ENCODE measurements at regions not wholly inside any gene's neighbourhood (a gene's known extent, or its start where the extent isn't known, plus 50 kb on each side); places are given as distances from the start of the nearest gene placed in this dataset.
"Not testable (repeated sequence)": the region's sequence is repeated elsewhere in the genome, so short reads cannot be mapped to it uniquely, and the experiment has no call there.

DNA sequence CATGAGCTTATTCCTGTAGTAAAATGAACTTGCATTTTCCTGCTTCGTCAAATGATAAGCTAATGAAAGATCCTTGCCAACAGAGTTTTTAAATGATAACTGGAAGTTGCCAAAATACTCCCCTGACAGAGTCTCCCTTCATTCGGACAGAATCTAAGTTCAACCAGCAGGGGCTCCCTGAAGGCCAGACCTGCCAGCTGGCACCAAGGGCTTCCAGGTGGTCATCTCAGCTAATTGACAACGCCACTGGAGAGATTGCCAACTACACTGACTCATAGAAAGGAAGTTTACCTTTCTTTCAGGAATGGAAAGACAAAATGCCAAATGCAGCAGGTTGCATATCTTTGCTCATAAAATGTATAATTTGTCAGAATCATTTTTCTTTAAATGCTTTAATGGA lies 462.8 kb downstream of the GXYLT1 start:
- DNase-seq (ENCODE audit: low read depth in 2 of 2): no peak

DNA sequence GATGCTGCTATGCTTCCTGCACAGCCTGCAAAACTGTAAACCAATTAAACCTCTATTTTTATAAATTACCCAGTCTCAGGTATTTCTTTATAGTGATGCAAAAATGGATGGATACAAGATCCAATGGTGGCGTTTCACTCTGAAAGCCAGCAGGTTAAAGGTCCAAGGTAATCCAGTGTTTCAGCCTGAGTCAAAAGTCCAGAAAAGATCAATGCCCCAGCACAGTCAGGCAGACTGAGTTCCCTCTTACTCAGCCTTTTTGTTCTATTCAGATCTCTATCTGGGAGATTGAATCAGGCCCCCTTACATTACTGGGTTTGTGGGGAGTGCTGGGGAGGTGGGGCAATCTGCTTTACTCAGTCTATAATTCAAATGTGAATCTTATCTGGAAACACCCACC lies 464.5 kb downstream of the GXYLT1 start:
- DNase-seq (ENCODE audit: low read depth in 2 of 2): no peak

DNA sequence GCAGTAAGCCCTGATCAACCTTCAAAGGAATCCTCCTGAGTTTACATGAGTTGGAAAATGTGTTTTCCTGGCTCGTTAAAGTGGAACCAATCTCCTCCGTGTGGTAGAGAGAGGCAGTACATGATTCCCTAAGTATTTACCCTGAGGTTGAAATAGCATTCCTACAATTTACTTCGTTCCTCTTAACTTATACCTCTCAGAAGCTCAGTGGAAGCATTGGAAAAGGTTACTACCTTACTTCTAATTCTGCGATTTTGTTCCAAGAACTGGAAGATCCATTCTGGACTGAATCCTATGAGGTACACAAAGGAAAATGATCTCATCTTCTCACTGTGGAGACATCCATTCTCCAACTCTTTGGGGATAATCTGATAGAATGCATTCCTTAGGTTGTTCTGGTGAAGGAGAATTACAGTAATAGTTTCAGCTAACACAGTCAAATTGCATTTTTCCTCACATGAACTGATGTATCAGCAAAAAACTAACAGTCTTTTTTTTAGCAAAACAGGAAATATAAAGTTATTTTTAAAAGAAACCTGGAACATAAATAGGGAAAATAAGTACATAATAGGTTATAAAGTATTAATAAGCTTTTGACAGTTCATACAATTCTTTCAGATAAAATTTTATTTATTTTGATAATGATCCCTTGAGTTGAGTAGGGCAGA lies 475.6 kb downstream of the PDZRN4 start:
- DNase-seq (ENCODE audit: low read depth in 2 of 2): no peak

DNA sequence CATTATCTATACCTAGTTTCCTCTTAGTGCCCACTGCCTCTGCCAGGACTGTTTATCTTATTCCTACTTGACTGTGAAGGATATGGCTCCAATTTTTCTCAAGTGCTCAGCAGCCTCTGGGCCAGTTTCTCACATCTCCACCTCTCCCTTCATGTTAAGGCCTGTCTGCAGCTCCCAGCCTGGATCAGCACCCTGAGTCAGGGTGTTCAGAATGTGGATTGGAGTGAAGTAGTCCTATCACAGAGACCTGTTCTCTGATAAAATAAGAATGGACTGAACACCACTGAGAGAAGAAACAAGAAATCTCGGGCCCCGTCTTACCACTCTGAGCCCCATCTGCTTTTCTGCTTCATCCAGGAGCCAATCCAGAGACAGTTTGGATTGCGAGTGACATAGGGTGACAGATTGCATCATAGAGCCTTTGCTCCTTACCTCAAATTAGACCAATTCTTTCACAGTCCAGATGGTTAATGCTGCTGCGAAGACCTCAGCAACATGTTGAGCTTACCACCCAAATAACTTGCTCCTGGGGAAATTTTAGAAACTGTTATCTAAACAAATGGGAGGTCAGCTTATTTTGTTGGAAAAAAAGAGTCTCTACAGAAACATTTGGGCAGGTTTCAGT lies 473.1 kb downstream of the PDZRN4 start:
- no peak for DNase-seq (ENCODE audit: low read depth in 2 of 2)

DNA sequence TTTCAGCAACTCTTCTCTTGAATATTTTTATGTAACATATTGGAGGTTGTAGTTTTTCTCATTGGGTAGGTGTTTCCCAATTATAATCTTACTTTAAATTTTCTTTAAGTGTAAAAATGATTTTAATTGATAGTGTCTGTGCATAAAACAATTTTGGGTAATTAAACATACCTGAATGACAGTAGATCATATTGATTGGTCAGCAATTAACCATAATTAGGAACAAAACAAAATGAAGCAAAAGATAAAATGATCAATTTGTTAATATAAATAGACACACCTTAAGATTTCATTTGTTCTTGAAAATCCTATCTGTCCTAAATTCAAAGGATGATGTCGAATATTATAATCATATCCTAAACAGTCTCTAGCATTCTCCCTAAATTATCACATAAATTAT lies 468.3 kb downstream of the PDZRN4 start:
- no peak for DNase-seq (ENCODE audit: low read depth in 2 of 2)

DNA sequence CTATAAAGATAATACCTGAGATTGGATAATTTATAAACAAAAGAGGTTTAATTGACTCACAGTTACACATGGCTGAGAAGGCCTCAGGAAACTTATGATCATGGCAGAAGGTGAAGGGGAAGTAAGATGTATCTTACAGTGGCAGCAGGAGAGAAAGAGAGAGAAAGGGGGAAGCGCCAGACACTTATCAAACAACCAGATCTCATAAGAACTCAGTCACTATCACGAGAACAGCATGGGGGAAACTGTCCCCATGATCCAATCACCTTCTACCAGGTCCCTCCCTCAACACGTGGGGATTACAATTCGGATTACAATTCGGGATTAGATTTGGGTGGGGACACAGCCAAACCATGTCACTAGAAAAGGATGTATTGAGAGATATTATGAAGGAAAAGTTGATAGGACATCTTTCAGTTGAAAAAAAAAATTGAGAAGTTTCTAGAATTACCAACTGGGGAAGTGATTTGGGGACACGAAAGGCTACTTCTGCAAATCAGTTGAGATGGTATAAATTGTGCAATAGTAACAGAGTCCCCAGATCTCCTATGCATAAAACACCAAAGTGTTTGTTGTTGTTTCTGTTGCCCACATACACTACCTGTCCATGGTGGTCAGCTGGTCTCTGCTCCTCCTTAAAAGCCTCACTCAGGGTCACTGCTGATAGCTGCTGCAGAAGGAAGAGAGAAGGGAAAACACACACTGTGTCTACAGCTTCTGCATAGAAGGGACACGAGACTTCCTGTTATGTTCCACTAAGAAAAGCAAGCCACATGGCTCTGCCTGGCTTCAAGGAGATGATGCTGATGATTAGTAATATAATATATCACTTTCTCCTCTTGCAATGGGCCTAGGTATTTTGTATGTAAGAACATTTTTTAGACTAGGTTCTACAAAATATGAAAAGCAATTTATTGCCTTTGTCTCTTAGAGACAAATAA lies 465.5 kb downstream of the PDZRN4 start:
- DNase-seq (ENCODE audit: low read depth in 2 of 2): no peak

DNA sequence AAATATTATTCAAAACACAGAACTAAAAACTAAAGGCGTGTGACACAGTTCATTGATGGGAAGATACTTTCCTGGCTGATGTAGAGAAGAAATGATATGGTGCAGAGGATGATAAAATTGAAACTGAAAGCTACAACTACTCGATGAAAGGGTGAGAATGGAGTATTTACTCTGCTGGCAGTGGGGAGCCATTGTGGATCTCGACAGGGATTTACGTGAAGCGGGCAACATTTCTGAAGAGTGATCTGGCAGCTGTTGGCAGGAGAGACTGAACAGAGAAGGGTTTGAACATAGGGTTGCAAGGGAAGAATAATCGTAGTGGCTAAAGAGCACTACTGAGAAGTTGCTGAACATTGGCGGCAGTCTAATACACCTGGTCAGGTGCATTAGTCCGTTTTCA lies 464.9 kb downstream of the PDZRN4 start:
- DNase-seq (ENCODE audit: low read depth in 2 of 2): no peak

DNA sequence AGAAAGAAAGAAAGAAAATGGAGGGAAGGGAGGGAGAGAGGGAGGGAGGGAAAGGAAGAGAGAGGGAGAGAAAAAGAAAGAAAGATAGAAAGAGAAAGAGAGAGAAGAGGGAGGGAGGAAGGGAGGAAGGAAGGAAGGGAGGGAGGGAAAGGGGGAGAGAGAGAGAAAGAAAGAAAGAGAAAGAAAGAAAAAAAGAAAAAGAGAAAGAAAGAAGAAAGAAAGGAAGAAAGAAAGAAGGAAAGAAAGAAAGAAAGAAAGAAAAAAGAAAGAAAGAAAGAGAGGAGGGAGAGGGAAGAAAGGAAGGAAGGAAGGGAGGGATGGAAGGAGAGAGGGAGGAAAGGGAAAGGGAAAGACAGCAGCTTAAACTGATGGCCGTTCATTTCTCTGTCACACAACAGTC lies 457.5 kb downstream of the PDZRN4 start:
- no peak for DNase-seq (ENCODE audit: low read depth in 2 of 2)

DNA sequence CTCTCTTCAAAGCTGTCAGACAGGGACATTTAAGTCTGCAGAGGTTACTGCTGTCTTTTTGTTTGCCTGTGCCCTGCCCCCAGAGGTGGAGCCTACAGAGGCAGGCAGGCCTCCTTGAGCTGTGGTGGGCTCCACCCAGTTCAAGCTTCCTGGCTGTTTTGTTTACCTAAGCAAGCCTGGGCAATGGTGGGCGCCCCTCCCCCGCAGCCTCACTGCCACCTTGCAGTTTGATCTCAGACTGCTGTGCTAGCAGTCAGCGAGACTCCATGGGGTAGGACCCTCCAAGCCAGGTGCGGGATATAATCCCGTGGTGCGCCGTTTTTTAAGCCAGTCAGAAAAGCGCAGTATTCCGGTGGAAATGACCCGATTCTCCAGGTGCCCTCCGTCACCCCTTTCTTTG lies 454.7 kb downstream of the PDZRN4 start:
- DNase-seq (ENCODE audit: low read depth in 2 of 2): not testable (repeated sequence)

DNA sequence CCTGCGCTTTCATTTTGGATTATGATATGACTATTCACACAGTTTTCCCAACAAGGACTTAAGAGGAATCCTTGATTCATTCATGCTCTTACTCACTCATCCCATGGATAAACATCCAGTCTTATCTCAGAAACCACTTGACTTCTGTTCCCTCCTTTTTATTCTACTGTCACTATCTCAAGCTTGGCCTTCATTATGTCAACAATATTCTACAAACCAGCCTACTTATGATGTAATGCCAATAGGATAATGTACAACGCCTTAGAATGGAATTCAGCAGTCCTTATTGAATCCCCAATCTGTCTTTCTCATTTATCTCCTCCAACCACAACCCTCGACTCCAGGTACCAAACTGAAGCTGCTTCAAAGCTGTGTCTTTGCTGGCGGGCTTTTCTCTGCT lies 448.5 kb downstream of the PDZRN4 start:
- no peak for DNase-seq (ENCODE audit: low read depth in 2 of 2)

DNA sequence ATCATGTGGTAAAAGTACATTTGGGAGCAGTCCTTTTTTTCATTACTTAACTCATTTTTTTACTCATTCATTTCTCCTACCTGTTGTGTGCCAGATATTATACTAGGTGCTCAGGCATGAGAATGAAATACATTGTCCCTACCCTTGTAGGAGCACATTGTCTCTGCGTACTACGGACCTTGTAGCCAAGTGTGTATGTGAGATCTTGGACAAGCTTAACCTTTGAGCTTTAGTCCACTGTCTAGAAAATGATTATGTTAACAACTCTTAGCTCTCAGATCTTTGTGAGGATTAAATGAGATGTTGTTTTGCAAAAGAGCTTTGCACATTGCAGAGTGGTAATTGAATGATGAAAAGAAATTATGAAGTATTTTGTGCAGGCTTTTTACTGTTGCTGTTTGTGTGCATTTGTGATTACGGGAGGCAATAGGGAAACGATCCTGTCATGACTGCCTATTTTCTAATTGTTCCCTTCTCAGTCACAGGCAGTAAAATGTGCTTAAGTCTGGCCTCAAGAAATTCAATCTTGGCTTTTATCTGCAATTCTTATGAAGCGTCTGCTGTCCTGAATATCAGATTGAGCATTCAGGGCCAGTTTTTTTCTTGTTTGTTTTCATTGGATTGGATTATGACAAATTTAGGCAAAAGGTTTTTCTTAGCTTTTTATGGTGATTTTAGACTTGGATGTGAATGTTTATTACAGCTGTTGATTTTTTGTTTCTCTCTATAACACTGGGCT lies 447.7 kb downstream of the PDZRN4 start:
- DNase-seq (ENCODE audit: low read depth in 2 of 2): no peak

DNA sequence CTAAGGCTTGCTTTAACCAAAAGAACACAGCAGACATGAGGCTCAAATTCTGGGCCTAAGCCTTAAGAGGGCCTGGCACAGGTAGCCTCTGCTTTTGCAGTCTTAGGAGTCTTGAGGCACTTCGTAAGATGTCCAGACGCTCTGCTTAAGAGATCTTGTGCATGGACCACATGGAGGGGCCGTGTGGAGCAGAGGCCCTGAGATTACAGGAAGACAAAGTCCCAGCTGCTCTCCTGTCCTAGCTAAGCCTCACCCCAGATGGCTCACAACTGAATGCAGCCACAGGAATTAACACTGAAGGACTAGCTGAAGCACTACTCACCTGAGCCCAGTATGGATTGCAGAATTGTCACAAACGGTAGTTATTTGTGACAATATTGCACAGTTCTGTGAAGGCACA lies 446.0 kb downstream of the PDZRN4 start:
- no peak for DNase-seq (ENCODE audit: low read depth in 2 of 2)

DNA sequence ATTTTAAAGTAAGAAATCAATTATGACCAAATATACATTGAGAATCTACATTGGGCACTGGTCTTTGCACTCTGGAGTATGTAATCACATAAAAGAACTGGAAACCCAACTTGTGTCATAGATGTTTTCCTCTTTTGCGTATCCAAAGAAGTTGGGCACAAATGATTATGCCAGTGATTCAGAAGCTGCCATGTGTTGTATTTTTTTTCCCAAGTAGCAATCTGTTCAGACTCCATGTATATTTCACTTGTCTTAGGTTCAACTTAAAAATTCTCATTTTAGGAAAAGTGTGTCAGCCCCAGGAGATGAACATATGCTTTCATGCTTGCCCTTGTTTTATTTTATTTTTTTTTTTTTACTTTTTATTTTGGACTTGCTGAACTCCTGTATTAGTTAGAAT lies 441.5 kb downstream of the PDZRN4 start:
- no peak for DNase-seq (ENCODE audit: low read depth in 2 of 2)

DNA sequence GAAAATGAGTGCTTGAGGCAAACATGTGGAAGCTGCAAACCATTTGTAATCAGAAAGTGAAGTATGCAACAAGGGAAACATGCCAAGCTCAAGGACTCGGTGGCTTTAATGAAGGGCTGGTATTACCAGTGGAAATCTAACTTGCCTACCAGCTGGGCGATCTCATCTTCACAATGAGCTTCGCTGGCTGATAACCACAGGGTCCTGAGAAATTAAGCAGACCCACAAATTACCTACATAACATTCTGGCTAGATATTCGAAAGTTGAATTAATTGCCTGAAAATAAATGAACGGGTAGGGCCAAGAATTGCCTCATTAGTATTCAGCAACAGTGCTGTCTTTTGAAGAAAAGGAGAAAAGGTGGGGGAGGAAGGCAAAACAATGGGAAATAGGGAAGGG lies 439.4 kb downstream of the PDZRN4 start:
- DNase-seq (ENCODE audit: low read depth in 2 of 2): no peak

DNA sequence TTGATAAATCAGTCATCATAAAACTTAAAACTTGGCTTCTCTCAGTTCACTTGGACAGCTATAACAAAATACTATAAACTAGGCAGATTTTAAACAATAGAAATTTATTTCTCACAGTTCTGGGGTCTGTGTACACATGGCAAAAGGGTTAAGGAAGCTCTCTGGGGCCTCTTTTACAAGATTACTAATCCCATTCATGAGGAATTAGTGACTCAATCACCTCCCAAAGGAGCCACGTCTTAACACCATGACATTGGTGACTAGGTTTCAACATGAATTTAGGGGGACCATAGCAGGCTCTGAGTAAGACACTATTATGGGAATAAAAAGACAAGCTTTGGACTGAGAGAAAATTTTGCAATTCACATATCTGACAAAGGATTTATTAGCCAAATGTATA lies 436.5 kb downstream of the PDZRN4 start:
- DNase-seq (ENCODE audit: low read depth in 2 of 2): no peak

Measured in activated CD8-positive, alpha-beta memory T cell treated with anti-CD3 and anti-CD28 coated beads for 4 hours (primary cell).